NB4 (cell line): ENCODE measurements at regions not wholly inside any gene's neighbourhood (a gene's known extent, or its start where the extent isn't known, plus 50 kb on each side); places are given as distances from the start of the nearest gene placed in this dataset.

Experiments used
- DNase-seq: peaks from one replicate; pipeline ENCODE4 v3.0.0; 2010; ENCODE audit warnings: low read depth
- H3K4me3 ChIP-seq: one replicate; pipeline ENCODE4 v1.5.1; 2011; ENCODE audit warnings: mild to moderate bottlenecking, low read depth, low read length, moderate library complexity
- MYC ChIP-seq: IDR thresholded peaks from 2 replicates; pipeline ENCODE4 v1.6.1; 2011; ENCODE audit warnings: low read depth, low read length
- POLR2A ChIP-seq: IDR thresholded peaks from 2 replicates; pipeline ENCODE4 v1.6.1; 2011; ENCODE audit warnings: mild to moderate bottlenecking; ENCODE audit not compliant: insufficient read length; ENCODE audit errors: extremely low read depth
- TF ChIP-seq, protein P1 (sequence below): IDR thresholded peaks from 2 replicates; pipeline ENCODE4 v1.6.1; 2011; ENCODE audit warnings: low read depth, low read length
- TF ChIP-seq, protein P2 (sequence below): IDR thresholded peaks from one replicate; pipeline ENCODE4 v1.5.1; 2012; ENCODE audit warnings: low read depth, low read length

DNA sequence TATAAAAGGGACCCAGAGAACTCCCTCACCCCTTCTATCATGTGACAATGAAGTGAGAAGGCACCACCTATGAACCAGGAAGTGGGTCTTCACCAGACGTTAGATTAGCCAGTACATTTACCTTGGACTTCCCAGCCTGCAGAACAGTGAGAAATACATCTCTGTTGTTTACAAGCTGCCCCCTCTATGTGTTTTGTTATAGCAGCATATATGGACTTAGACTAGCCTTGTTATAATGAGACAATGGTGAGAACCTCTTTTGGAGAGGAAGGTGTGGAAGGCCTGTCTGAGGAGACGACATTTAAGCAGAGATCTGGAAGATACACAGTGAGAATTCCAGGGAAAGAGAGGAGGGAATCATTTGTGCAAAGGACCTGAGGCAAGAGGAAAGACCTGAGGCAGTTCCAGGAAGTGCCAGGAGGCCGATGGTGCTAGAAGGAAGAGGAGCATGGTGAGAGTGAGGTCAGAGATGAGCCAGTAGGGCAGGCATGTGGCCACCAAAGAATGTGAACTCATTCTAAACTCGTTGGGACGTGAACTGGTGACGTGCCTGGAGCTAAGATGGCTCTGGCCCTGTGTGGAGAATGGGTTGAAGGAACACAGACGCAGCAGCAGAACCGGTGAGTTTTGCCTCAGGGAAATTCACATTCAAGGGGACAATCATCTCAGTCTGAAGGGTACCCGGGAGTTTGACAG is 98.9 kb upstream of the IRF2BP2 start:
- no peak for TF ChIP-seq MYC
- TF ChIP-seq, protein P1, sequence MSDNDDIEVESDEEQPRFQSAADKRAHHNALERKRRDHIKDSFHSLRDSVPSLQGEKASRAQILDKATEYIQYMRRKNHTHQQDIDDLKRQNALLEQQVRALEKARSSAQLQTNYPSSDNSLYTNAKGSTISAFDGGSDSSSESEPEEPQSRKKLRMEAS, result no peak
- TF ChIP-seq POLR2A, result no peak
- TF ChIP-seq, protein P2, sequence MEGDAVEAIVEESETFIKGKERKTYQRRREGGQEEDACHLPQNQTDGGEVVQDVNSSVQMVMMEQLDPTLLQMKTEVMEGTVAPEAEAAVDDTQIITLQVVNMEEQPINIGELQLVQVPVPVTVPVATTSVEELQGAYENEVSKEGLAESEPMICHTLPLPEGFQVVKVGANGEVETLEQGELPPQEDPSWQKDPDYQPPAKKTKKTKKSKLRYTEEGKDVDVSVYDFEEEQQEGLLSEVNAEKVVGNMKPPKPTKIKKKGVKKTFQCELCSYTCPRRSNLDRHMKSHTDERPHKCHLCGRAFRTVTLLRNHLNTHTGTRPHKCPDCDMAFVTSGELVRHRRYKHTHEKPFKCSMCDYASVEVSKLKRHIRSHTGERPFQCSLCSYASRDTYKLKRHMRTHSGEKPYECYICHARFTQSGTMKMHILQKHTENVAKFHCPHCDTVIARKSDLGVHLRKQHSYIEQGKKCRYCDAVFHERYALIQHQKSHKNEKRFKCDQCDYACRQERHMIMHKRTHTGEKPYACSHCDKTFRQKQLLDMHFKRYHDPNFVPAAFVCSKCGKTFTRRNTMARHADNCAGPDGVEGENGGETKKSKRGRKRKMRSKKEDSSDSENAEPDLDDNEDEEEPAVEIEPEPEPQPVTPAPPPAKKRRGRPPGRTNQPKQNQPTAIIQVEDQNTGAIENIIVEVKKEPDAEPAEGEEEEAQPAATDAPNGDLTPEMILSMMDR, result no peak
- H3K4me3 ChIP-seq, result no peak overlapping the region
- no peak for DNase-seq

DNA sequence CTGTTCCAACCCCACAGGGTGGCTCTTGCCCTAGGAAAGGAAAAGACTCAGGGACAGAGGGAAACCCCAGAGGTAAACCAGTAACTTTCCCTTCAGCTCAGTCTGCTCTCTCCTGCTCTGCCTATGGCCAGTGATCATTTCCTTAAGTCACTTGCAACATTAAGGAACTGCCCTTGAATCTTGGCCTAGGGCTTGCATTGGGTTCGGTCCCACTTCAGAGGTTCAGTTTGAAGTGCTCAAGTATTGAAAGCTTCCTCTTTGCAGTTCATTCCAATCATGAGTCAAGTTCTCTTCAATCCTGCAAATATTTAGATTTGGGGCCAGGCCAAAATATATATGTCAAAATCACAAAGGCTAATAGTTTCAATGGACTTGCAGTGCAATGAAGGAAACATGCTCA is 97.7 kb upstream of the IRF2BP2 start:
- TF ChIP-seq, protein P2, result no peak
- peak; percentile 51 for DNase-seq

DNA sequence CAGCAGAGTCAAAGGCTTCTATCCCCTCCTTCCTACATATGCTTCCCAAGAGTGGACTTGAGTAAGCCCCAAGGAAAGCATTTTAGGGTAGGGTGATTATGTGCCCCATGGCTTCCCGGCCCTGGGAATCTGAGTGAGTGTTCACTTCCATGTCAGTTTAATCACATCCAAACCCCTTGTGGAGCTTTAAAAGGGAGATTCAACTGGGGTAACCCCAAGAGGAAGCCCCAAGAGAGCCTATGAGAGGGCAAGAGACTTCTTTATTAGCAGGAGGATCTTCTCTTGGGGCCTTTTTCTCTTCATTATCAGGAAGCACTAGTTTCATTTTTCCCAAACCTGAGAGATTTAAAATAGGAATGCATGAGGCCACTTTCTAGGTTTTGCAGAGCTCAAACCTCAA is 97.0 kb upstream of the IRF2BP2 start:
- DNase-seq, result no peak

More for the DNA sequence above, 97.7 kb upstream of the IRF2BP2 start:
- no peak overlapping the region for H3K4me3 ChIP-seq

DNA sequence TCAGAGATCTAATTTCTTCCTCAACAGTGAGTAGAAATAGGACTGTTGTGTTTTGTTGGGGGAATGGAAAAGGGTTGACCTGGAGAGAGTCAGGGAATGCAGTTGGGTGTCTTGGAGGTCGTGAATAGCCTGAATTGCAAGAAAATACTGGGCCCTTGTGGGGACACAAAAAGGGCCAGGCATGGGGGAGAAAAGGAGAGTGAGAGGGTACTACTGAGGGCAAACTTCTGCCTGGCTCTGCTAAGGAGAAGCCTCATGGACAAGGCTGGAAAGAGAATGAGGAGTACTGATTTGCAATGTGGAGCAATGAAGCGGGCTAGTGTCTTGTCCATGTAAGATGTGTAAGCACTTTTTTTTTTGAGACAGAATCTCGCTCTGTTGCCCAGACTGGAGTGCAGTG is 96.2 kb upstream of the IRF2BP2 start:
- no peak overlapping the region for H3K4me3 ChIP-seq
- TF ChIP-seq MYC (no peak), POLR2A (no peak)
- TF ChIP-seq, protein P2, result no peak
- TF ChIP-seq, protein P1, result no peak
- no peak for DNase-seq

More for the DNA sequence above, 97.0 kb upstream of the IRF2BP2 start:
- no peak overlapping the region for H3K4me3 ChIP-seq
- no peak for TF ChIP-seq POLR2A
- no peak for TF ChIP-seq MYC
- TF ChIP-seq, protein P1, result no peak
- TF ChIP-seq, protein P2, result no peak

DNA sequence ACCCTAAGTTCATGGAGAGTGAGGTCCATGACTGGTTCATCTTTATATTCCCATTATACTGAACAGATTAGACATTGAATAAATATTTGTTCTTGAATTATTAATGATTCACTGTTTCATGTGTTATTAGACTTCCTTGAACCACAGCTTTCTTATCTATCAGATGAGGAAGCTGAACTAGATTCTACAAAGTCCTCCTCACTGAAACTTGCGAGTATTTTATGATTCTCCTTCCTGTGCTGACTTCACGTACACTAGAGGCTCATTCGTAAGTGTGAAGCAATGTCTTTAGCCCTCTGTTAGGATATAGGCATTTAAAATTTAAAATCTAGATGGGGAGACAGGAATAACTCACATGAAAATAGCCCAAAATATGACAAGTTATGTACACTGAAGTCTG is 95.6 kb upstream of the IRF2BP2 start:
- no peak overlapping the region for H3K4me3 ChIP-seq
- TF ChIP-seq MYC, result no peak
- TF ChIP-seq, protein P2, result no peak
- no peak for TF ChIP-seq POLR2A
- TF ChIP-seq, protein P1, result no peak
- no peak for DNase-seq
